HCT116 (cell line): ENCODE measurements at regions not wholly inside any gene's neighbourhood (a gene's known extent, or its start where the extent isn't known, plus 50 kb on each side); places are given as distances from the start of the nearest gene placed in this dataset.

ENCODE experiments used
- ATAC-seq: fragments of 200-7000 bp; cut with Tn5 transposase; 2 replicates; pipeline ENCODE4 v1.9.1; 2020; ENCODE audit warnings: mild to moderate bottlenecking, moderate library complexity
- BruUV-seq: library from RNA; stranded (reverse); fragments of 400-500 nt; replicated peaks from 2 replicates; lab custom pipeline; 2021; lab: Mats Ljungman, UMichigan
- CTCF ChIA-PET: fragments of 300-600 bp; sonication (Branson Sonifier 250); formaldehyde crosslinking; loops from one replicate; lab custom pipeline; 2021; ENCODE audit warnings: antibody characterized with exemption; lab: Charles Lee
- POLR2A ChIA-PET: fragments of 300-600, 350-600 bp; sonication (Branson Sonifier 250); formaldehyde crosslinking; loops from one replicate; lab custom pipeline; 2021; ENCODE audit warnings: antibody characterized with exemption; lab: Charles Lee
- RAD21 ChIA-PET, 2 experiments: fragments of 300-600 bp; sonication (Branson Sonifier 250); formaldehyde crosslinking; loops; one replicate each; lab custom pipeline; 2023; ENCODE audit warnings: low total read pairs in 2 of 2; ENCODE audit not compliant: uncharacterized antibody in 2 of 2, unreplicated experiment in 2 of 2, low non-redundant PET in 1 of 2; lab: Charles Lee
- DNase-seq: peaks from one replicate; pipeline ENCODE4 v3.0.0-alpha.2; 2010; ENCODE audit warnings: low read depth, low spot score
- H2AFZ ChIP-seq: fragments of 200-600 bp; shearing (Covaris generic), sonication (generic); 2 replicates; pipeline ENCODE4 v1.6.1; 2017; ENCODE audit warnings: low read depth, mixed run types, mixed read lengths, antibody characterized with exemption, low read length; ENCODE audit not compliant: poor library complexity, severe bottlenecking
- H3K27ac ChIP-seq: 2 replicates; pipeline ENCODE4 v1.5.1; 2012; ENCODE audit warnings: low read depth, low read length
- H3K27me3 ChIP-seq: fragments of 200-600 bp; sonication (generic); 2 replicates; pipeline ENCODE4 v1.6.1; 2016; ENCODE audit warnings: mixed run types, low read length, mixed read lengths; ENCODE audit not compliant: insufficient read depth
- H3K36me3 ChIP-seq, 2 experiments: fragments of 200-500 bp in 1 of 2; fragments of 200-600 bp in 1 of 2; sonication (Bioruptor generic) in 1 of 2; sonication (generic) in 1 of 2; 2 replicates each; pipeline versions ENCODE4 v1.5.1 to v1.6.1; 2014 to 2016; ENCODE audit warnings: low read length in 2 of 2, inconsistent platforms in 1 of 2, mixed read lengths in 1 of 2, mixed run types in 1 of 2; ENCODE audit not compliant: insufficient read depth in 2 of 2, control insufficient read depth in 1 of 2
- H3K4me1 ChIP-seq, 2 experiments: fragments of 200-600 bp in 1 of 2; sonication (generic) in 1 of 2; 2 replicates each; pipeline versions ENCODE4 v1.5.1 to v1.6.1; 2012 to 2017; ENCODE audit warnings: low read length in 2 of 2, inconsistent platforms in 1 of 2, mild to moderate bottlenecking in 1 of 2, mixed read lengths in 1 of 2, mixed run types in 1 of 2, moderate library complexity in 1 of 2; ENCODE audit not compliant: insufficient read depth in 2 of 2, control insufficient read depth in 1 of 2
- H3K4me2 ChIP-seq: fragments of 200-600 bp; sonication (generic); 2 replicates; pipeline ENCODE4 v1.6.1; 2017; ENCODE audit warnings: mixed run types, low read length, mixed read lengths
- H3K4me3 ChIP-seq, 2 experiments: fragments of 200-600 bp in 1 of 2; sonication (generic) in 1 of 2; replicated peaks in 1 of 2; 2 replicates each; pipeline ENCODE4 v1.5.1; 2011 to 2016; ENCODE audit warnings: low read length in 2 of 2, control low read depth in 1 of 2, low read depth in 1 of 2, mild to moderate bottlenecking in 1 of 2, mixed read lengths in 1 of 2, mixed run types in 1 of 2
- H3K79me2 ChIP-seq: fragments of 200-600 bp; sonication (generic); 2 replicates; pipeline ENCODE4 v1.6.1; 2017; ENCODE audit warnings: mild to moderate bottlenecking, mixed run types, low read length, moderate library complexity, mixed read lengths; ENCODE audit not compliant: insufficient read depth
- H3K9ac ChIP-seq: fragments of 200-600 bp; sonication (generic); 2 replicates; pipeline ENCODE4 v1.6.1; 2016; ENCODE audit warnings: low read length, mixed read lengths
- H3K9me2 ChIP-seq: fragments of 200-600 bp; sonication (generic), shearing (Covaris generic); 2 replicates; pipeline ENCODE4 v1.6.1; 2017; ENCODE audit warnings: mixed run types, mild to moderate bottlenecking, moderate library complexity; ENCODE audit not compliant: insufficient read depth
- H3K9me3 ChIP-seq, 2 experiments: fragments of 200-500 bp in 1 of 2; fragments of 200-600 bp in 1 of 2; sonication (Bioruptor generic) in 1 of 2; sonication (generic) in 1 of 2; 2 replicates each; pipeline ENCODE4 v1.6.1; 2014 to 2017; ENCODE audit warnings: low read length in 2 of 2, mixed read lengths in 2 of 2, inconsistent platforms in 1 of 2, low read depth in 1 of 2, mild to moderate bottlenecking in 1 of 2, mixed run types in 1 of 2, moderate library complexity in 1 of 2; ENCODE audit not compliant: control insufficient read depth in 1 of 2, insufficient read depth in 1 of 2
- H4K20me1 ChIP-seq: fragments of 200-600 bp; sonication (generic), shearing (Covaris generic); 2 replicates; pipeline ENCODE4 v1.6.1; 2017; ENCODE audit warnings: mixed run types, mild to moderate bottlenecking, moderate library complexity; ENCODE audit not compliant: insufficient read depth
- CEBPB ChIP-seq: IDR thresholded peaks from 2 replicates; pipeline ENCODE4 v1.6.1; 2012; ENCODE audit warnings: low read depth
- SP1 ChIP-seq: IDR thresholded peaks from 2 replicates; pipeline ENCODE4 v1.6.1; 2012; ENCODE audit warnings: low read depth
- TCF7L2 ChIP-seq: IDR thresholded peaks from 2 replicates; pipeline ENCODE4 v1.7.0; 2011; ENCODE audit warnings: borderline replicate concordance, inconsistent platforms; ENCODE audit not compliant: insufficient read depth, insufficient read length; ENCODE audit errors: extremely low read depth
- YY1 ChIP-seq: IDR thresholded peaks from 2 replicates; pipeline ENCODE4 v1.6.1; 2011; ENCODE audit warnings: low read length, low read depth, moderate library complexity, mild to moderate bottlenecking; ENCODE audit not compliant: insufficient replicate concordance; ENCODE audit errors: extremely low read depth
- ZFX ChIP-seq: fragments of 450-650 bp; IDR thresholded peaks from 2 replicates; pipeline ENCODE4 v1.6.1; 2017
- ZNF274 ChIP-seq: fragments of 200-500 bp; sonication (Bioruptor generic); IDR thresholded peaks from 2 replicates; pipeline ENCODE4 v1.6.1; 2014; ENCODE audit warnings: mild to moderate bottlenecking, low read depth, low read length, inconsistent platforms
- intact Hi-C: fragments of 100-400 bp; cut with micrococcal nuclease; formaldehyde crosslinking; loops from 2 replicates; pipeline ENCODE4 v1.10.0; 2022
- TF ChIP-seq, protein P1 (sequence below): IDR thresholded peaks from 2 replicates; pipeline ENCODE4 v1.6.1; 2012; ENCODE audit warnings: low read depth
- TF ChIP-seq, protein P2 (sequence below), 3 experiments: fragments of 200-600 bp in 1 of 3; sonication (generic) in 1 of 3; IDR thresholded peaks in 2 of 3; conservative IDR thresholded peaks in 1 of 3; 2 replicates each; pipeline ENCODE4 v1.5.1; 2012 to 2017; ENCODE audit warnings: low read depth in 2 of 3, low read length in 2 of 3, antibody characterized with exemption in 1 of 3, borderline replicate concordance in 1 of 3, control low read depth in 1 of 3, mild to moderate bottlenecking in 1 of 3, mixed read lengths in 1 of 3, mixed run types in 1 of 3, moderate library complexity in 1 of 3; ENCODE audit not compliant: insufficient read depth in 1 of 3
- TF ChIP-seq, protein P3 (sequence below): IDR thresholded peaks from 2 replicates; pipeline ENCODE4 v1.6.1; 2012

DNA sequence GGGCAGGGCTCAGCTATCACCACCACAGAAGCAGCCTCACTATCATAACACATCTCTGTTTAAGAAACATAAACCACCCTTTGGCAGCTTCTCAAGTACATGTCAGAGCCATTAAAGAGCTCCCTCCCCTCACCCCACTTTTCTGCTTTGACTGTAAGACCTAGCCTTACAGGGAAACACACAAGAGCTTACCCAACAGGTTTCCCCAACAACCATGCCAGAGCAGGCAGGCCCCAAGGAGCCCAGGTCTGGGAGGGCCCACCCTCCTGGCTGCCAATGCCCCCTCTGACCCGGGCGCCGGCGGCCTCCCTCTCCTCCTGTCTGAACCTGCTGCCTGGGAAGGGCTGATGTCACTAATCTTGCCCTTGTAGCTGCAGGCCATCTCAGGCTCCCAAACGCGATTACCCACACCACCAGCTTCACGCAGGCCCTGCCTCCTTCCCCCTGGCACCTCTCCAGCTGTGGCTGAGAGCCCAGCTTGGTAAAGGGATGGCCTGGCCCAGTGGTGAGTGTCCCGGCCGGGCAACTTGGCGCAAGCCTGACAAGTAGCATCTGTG, 402.0 kb downstream of the MAFB start (continued):
- TF ChIP-seq, protein P1, sequence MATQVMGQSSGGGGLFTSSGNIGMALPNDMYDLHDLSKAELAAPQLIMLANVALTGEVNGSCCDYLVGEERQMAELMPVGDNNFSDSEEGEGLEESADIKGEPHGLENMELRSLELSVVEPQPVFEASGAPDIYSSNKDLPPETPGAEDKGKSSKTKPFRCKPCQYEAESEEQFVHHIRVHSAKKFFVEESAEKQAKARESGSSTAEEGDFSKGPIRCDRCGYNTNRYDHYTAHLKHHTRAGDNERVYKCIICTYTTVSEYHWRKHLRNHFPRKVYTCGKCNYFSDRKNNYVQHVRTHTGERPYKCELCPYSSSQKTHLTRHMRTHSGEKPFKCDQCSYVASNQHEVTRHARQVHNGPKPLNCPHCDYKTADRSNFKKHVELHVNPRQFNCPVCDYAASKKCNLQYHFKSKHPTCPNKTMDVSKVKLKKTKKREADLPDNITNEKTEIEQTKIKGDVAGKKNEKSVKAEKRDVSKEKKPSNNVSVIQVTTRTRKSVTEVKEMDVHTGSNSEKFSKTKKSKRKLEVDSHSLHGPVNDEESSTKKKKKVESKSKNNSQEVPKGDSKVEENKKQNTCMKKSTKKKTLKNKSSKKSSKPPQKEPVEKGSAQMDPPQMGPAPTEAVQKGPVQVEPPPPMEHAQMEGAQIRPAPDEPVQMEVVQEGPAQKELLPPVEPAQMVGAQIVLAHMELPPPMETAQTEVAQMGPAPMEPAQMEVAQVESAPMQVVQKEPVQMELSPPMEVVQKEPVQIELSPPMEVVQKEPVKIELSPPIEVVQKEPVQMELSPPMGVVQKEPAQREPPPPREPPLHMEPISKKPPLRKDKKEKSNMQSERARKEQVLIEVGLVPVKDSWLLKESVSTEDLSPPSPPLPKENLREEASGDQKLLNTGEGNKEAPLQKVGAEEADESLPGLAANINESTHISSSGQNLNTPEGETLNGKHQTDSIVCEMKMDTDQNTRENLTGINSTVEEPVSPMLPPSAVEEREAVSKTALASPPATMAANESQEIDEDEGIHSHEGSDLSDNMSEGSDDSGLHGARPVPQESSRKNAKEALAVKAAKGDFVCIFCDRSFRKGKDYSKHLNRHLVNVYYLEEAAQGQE = no peak
- TF ChIP-seq SP1 (no peak), ZNF274 (no peak), CEBPB (no peak), YY1 (no peak)
- TF ChIP-seq, protein P2, sequence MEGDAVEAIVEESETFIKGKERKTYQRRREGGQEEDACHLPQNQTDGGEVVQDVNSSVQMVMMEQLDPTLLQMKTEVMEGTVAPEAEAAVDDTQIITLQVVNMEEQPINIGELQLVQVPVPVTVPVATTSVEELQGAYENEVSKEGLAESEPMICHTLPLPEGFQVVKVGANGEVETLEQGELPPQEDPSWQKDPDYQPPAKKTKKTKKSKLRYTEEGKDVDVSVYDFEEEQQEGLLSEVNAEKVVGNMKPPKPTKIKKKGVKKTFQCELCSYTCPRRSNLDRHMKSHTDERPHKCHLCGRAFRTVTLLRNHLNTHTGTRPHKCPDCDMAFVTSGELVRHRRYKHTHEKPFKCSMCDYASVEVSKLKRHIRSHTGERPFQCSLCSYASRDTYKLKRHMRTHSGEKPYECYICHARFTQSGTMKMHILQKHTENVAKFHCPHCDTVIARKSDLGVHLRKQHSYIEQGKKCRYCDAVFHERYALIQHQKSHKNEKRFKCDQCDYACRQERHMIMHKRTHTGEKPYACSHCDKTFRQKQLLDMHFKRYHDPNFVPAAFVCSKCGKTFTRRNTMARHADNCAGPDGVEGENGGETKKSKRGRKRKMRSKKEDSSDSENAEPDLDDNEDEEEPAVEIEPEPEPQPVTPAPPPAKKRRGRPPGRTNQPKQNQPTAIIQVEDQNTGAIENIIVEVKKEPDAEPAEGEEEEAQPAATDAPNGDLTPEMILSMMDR (IDR thresholded peaks at IDR 0.05 in 2 of 3, conservative IDR thresholded peaks at IDR 0.05 in 1 of 3; ENCODE audit: borderline replicate concordance in 1 of 3, insufficient read depth in 1 of 3, low read depth in 2 of 3, low read length in 2 of 3) = no peak

DNA sequence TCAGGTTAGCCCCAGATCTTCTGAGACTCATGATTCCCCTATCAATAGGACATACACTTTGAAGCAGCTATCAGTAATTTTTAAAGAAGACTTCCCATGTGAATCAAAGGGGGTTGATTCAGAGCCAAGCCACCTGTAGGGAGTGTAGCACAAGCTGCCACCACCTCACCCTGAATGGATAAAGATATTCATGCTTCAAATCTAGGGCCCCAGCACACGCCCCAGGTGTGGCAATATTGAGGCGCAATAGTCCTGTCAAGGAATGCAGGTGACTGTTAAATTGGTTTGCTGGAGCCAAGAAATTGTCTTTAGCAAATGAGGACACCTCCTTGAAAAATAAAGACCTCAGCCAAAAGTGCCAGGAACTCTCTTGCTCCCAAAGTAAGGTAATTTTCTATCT, 404.4 kb downstream of the MAFB start:
- CTCF ChIA-PET = no interaction called here
- BruUV-seq = no TSS peak
- Histone ChIP-seq H3K9ac (no peak overlapping the region), H3K4me1 (no peaks in the 10 kb centered on the region), H3K27me3 (peaks cover 15% of the 10 kb centered on the region; the same call in 1 of the 2 replicates), H3K36me3 (no peaks in the 10 kb centered on the region), H2AFZ (no peak overlapping the region), H3K4me2 (no peak overlapping the region), H4K20me1 (no peaks in the 10 kb centered on the region), H3K4me3 (no peak overlapping the region), H3K27ac (no peak overlapping the region), H3K9me3 (no peaks in the 10 kb centered on the region), H3K79me2 (no peaks in the 10 kb centered on the region)
- POLR2A ChIA-PET = no interaction called here
- DNase-seq (no peak), ATAC-seq (no peak)
- RAD21 ChIA-PET = no interaction called here
- intact Hi-C loops = no loop called here
- TF ChIP-seq, protein P3, sequence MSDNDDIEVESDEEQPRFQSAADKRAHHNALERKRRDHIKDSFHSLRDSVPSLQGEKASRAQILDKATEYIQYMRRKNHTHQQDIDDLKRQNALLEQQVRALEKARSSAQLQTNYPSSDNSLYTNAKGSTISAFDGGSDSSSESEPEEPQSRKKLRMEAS = no peak
- no peak for TF ChIP-seq TCF7L2
- TF ChIP-seq ZFX = no peak
- no peak for TF ChIP-seq CEBPB
- TF ChIP-seq, all 23 proteins: peak for 0
- H3K9me2 ChIP-seq = no peaks in the 10 kb centered on the region
